NT2/D1 (cell line): ENCODE measurements at regions not wholly inside any gene's neighbourhood (a gene's known extent, or its start where the extent isn't known, plus 50 kb on each side); places are given as distances from the start of the nearest gene placed in this dataset.

Experiments
- SUZ12 ChIP-seq: IDR thresholded peaks from 2 replicates; pipeline ENCODE4 v1.6.1; 2011; ENCODE audit not compliant: insufficient read length, insufficient read depth; ENCODE audit errors: extremely low read depth
- YY1 ChIP-seq: IDR thresholded peaks from 2 replicates; pipeline ENCODE4 v1.6.1; 2011; ENCODE audit not compliant: insufficient read length, insufficient read depth
- ZNF274 ChIP-seq: IDR thresholded peaks from 2 replicates; pipeline ENCODE4 v1.6.1; 2011; ENCODE audit warnings: mild to moderate bottlenecking, low read depth, low read length

- TF ChIP-seq ZNF274 (no peak), YY1 (no peak), SUZ12 (no peak)
Observed at GRCh38 chr16:64541621-64542020, 580.2 kb downstream of the CDH11 start.
